A673 (cell line): ENCODE measurements at regions not wholly inside any gene's neighbourhood (a gene's known extent, or its start where the extent isn't known, plus 50 kb on each side); places are given as distances from the start of the nearest gene placed in this dataset.

Experiments used
- BruUV-seq: library from RNA; stranded (reverse); fragments of 400-500 nt; replicated peaks from 2 replicates; lab custom pipeline; 2021; lab: Mats Ljungman, UMichigan
- CTCF ChIA-PET: fragments of 300-600 bp; sonication (Branson Sonifier 250); formaldehyde crosslinking; loops from one replicate; lab custom pipeline; 2022; ENCODE audit warnings: antibody characterized with exemption; lab: Charles Lee
- POLR2A ChIA-PET: fragments of 300-600 bp; sonication (Branson Sonifier 250); formaldehyde crosslinking; loops from one replicate; lab custom pipeline; 2022; ENCODE audit warnings: antibody characterized with exemption; ENCODE audit not compliant: low non-redundant PET; lab: Charles Lee
- DNase-seq: peaks from one replicate; pipeline ENCODE4 v3.0.0-alpha.2; 2015; ENCODE audit warnings: low spot score
- H3K27ac ChIP-seq: fragments of 200-600 bp; sonication (generic); 2 replicates; pipeline ENCODE4 v1.5.1; 2016; ENCODE audit warnings: mixed run types, low read depth, mild to moderate bottlenecking, mixed read lengths, antibody characterized with exemption, low read length; ENCODE audit not compliant: poor library complexity, severe bottlenecking
- H3K27me3 ChIP-seq: fragments of 200-600 bp; sonication (generic); replicated peaks from 2 replicates; pipeline ENCODE4 v1.6.1; 2017; ENCODE audit warnings: mixed run types, low read depth, mild to moderate bottlenecking, mixed read lengths, antibody characterized with exemption, low read length; ENCODE audit not compliant: insufficient read depth, poor library complexity
- H3K36me3 ChIP-seq: fragments of 200-600 bp; sonication (generic); 2 replicates; pipeline ENCODE4 v1.6.1; 2016; ENCODE audit warnings: mixed run types, mild to moderate bottlenecking, mixed read lengths, antibody characterized with exemption, low read length; ENCODE audit not compliant: insufficient read depth, poor library complexity, severe bottlenecking
- H3K4me1 ChIP-seq: fragments of 200-600 bp; sonication (generic); 2 replicates; pipeline ENCODE4 v1.6.1; 2017; ENCODE audit warnings: mixed run types, mild to moderate bottlenecking, mixed read lengths, antibody characterized with exemption, low read length; ENCODE audit not compliant: insufficient read depth, poor library complexity, severe bottlenecking
- H3K4me3 ChIP-seq: fragments of 200-600 bp; sonication (generic); 2 replicates; pipeline ENCODE4 v1.5.1; 2016; ENCODE audit warnings: low read depth, mixed run types, mild to moderate bottlenecking, mixed read lengths, low read length; ENCODE audit not compliant: poor library complexity, severe bottlenecking
- H3K9me3 ChIP-seq: fragments of 200-600 bp; sonication (generic); 2 replicates; pipeline ENCODE4 v1.6.1; 2016; ENCODE audit warnings: mixed run types, low read depth, mild to moderate bottlenecking, mixed read lengths, antibody characterized with exemption, low read length; ENCODE audit not compliant: poor library complexity, severe bottlenecking
- CTCF ChIP-seq: fragments of 300-800, 200-600 bp; sonication (generic); conservative IDR thresholded peaks from 2 replicates; pipeline ENCODE4 v1.5.1; 2017; ENCODE audit warnings: low read depth, mild to moderate bottlenecking, antibody characterized with exemption, low read length, moderate library complexity, mixed read lengths
- EZH2 ChIP-seq: fragments of 200-600 bp; sonication (generic); IDR thresholded peaks from 2 replicates; pipeline ENCODE4 v1.6.1; 2017; ENCODE audit warnings: borderline replicate concordance, low read depth, mild to moderate bottlenecking, mixed read lengths, antibody characterized with exemption, low read length; ENCODE audit not compliant: poor library complexity, severe bottlenecking
- intact Hi-C: fragments of 100-400 bp; cut with micrococcal nuclease; formaldehyde crosslinking; loops from one replicate; pipeline ENCODE4 v1.10.0; 2022; ENCODE audit not compliant: unreplicated experiment

- H3K4me1 ChIP-seq: no peaks in the 10 kb centered on the region
- H3K4me3 ChIP-seq: no peak overlapping the region
- no peaks in the 10 kb centered on the region for H3K36me3 ChIP-seq
- POLR2A ChIA-PET: no interaction called here
- no peaks in the 10 kb centered on the region for H3K27me3 ChIP-seq
- no peaks in the 10 kb centered on the region for H3K9me3 ChIP-seq
- intact Hi-C loops: no loop called here
- BruUV-seq: no TSS peak
- CTCF ChIA-PET: no interaction called here
- no peak for DNase-seq
- no peak overlapping the region for H3K27ac ChIP-seq
- no peak for TF ChIP-seq EZH2
- no peak for TF ChIP-seq CTCF
These were observed 50.9 kb upstream of the SEMA3D start for GRCh38 chr7:85237721-85238120.
